ENCODE measurements at regions not wholly inside any gene's neighbourhood (a gene's known extent, or its start where the extent isn't known, plus 50 kb on each side); places are given as distances from the start of the nearest gene placed in this dataset.
"Not testable (repeated sequence)": the region's sequence is repeated elsewhere in the genome, so short reads cannot be mapped to it uniquely, and the experiment has no call there.

- peak; percentile 16 for DNase-seq
These were observed 102.8 kb upstream of the OSBPL11 start for GRCh38 chr3:125697979-125698640.

- DNase-seq: no peak
These were observed 120.4 kb upstream of the OSBPL11 start for GRCh38 chr3:125715651-125716050.

- not testable (repeated sequence) for DNase-seq
These were observed 136.9 kb upstream of the OSBPL11 start for GRCh38 chr3:125732151-125732550.

- not testable (repeated sequence) for DNase-seq
These were observed 146.9 kb upstream of the OSBPL11 start for GRCh38 chr3:125741991-125742718.

- DNase-seq: not testable (repeated sequence)
These were observed 147.5 kb upstream of the OSBPL11 start for GRCh38 chr3:125742845-125743244.

GRCh38 chr3:125757050-125757449 is 161.8 kb upstream of the OSBPL11 start:
- not testable (repeated sequence) for DNase-seq

GRCh38 chr3:125758641-125759130 is 163.4 kb upstream of the OSBPL11 start:
- DNase-seq: not testable (repeated sequence)

GRCh38 chr3:125762601-125763000 is 167.3 kb upstream of the OSBPL11 start:
- DNase-seq: not testable (repeated sequence)

- DNase-seq: peak; percentile 66
These were observed 171.1 kb upstream of the OSBPL11 start for GRCh38 chr3:125766285-125766826.

- peak; percentile 20 for DNase-seq
These were observed 171.6 kb upstream of the OSBPL11 start for GRCh38 chr3:125766931-125767330.

GRCh38 chr3:125767641-125768040 is 172.3 kb upstream of the OSBPL11 start:
- no peak for DNase-seq

- not testable (repeated sequence) for DNase-seq
These were observed 173.5 kb upstream of the OSBPL11 start for GRCh38 chr3:125768821-125769220.

- DNase-seq: not testable (repeated sequence)
These were observed 176.2 kb upstream of the OSBPL11 start for GRCh38 chr3:125771506-125771905.

- not testable (repeated sequence) for DNase-seq
These were observed 179.2 kb upstream of the OSBPL11 start for GRCh38 chr3:125774433-125775034.

- not testable (repeated sequence) for DNase-seq
These were observed 179.8 kb upstream of the OSBPL11 start for GRCh38 chr3:125775106-125775505.

GRCh38 chr3:125775606-125776294 is 180.5 kb upstream of the OSBPL11 start:
- not testable (repeated sequence) for DNase-seq

GRCh38 chr3:125779276-125779675 is 184.0 kb upstream of the OSBPL11 start:
- DNase-seq: not testable (repeated sequence)

- not testable (repeated sequence) for DNase-seq
These were observed 184.6 kb upstream of the OSBPL11 start for GRCh38 chr3:125779918-125780317.

- not testable (repeated sequence) for DNase-seq
These were observed 186.4 kb upstream of the OSBPL11 start for GRCh38 chr3:125781678-125782077.

- DNase-seq: not testable (repeated sequence)
These were observed 178.7 kb upstream of the ROPN1B start for GRCh38 chr3:125790312-125790711.

GRCh38 chr3:125791021-125791420 is 178.0 kb upstream of the ROPN1B start:
- not testable (repeated sequence) for DNase-seq

- not testable (repeated sequence) for DNase-seq
These were observed 159.0 kb upstream of the ROPN1B start for GRCh38 chr3:125810010-125810409.

GRCh38 chr3:125822175-125822574 is 146.8 kb upstream of the ROPN1B start:
- DNase-seq: peak; percentile 56

Measured in activated CD4-positive, alpha-beta T cell treated with anti-CD3 and anti-CD28 coated beads, Interleukin-2, amount 50 U/mL, for 1 hour (primary cell).